GM19372 (cell line): ENCODE measurements at regions not wholly inside any gene's neighbourhood (a gene's known extent, or its start where the extent isn't known, plus 50 kb on each side); places are given as distances from the start of the nearest gene placed in this dataset.
"Not testable (repeated sequence)": the region's sequence is repeated elsewhere in the genome, so short reads cannot be mapped to it uniquely, and the experiment has no call there.

ENCODE experiments used
- ATAC-seq: cut with Tn5 transposase; IDR thresholded peaks from one replicate; pipeline ENCODE4 v1.9.1; 2021; ENCODE audit warnings: mild to moderate bottlenecking, low read depth, moderate library complexity; ENCODE audit not compliant: unreplicated experiment

DNA sequence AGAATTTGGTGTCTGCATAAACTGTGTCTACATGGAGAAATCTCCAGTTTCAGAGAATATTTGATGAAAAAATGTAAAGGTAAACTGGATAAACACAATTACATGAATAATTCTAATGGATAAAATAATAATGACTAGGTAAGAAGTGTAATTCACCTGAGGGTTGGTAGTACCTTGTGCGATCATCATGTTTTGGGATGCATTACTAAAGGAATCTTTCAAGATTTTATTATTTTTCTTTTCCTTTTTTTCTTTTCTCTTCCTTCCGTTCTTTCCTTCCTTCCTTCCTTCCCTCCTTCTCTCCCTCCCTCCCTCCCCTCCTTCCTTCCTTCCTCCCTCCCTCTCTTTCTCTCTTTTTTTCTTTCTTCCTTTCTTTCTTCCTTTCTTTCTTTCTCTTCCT lies 818.7 kb downstream of the LTN1 start:
- ATAC-seq = no peak

DNA sequence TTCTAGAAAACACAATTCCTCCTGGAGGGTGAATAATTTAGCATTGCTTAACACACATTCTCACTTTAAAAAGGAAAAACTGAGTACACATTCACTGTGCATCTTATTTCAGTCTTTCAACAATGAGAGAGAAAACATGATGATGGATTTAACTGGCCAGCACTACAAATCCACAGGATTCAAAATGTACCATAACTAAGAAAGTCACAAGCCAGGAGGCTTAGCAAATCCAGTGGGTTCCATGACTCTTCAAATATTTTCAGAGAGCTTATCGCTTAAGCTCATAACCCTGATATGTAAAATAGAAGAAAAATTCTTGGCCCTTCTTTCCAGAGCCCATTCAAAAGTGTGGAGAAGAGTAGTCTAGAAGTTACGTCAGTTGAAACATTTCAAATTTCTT lies 820.3 kb downstream of the LTN1 start:
- no peak for ATAC-seq

DNA sequence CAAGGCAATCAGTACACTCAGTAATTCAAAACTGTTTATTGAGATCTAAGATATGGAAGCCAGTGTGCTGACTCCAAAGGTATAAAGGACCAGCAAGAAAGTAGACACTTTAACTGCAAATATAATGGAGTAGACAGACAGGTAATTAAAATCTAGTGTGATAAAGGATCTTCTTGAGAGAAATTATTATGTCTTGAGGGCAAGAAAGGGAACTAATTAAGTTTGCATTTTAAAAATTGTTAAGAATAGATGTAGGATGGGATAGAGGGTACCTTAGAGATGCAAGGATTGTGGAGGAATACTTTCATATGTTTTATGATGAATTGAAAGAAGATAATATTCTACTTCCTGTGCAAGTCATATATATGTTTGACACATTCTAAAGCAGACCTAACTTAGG lies 825.3 kb downstream of the LTN1 start:
- ATAC-seq = no peak

DNA sequence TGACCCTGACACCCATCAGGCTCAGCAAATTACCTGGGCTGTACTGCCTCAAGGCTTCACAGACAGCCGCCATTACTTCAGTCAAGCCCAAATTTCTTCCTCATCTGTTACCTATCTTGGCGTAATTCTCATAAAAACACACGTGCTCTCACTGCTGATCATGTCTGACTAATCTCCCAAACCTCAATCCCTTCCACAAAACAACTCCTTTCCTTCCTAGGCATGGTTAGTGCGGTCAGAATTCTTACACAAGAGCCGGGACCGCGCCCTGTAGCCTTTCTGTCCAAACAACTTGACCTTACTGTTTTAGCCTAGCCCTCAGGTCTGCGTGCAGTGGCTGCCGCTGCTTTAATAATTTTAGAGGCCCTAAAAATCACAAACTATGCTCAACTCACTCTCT lies 828.2 kb downstream of the LTN1 start:
- ATAC-seq = not testable (repeated sequence)

DNA sequence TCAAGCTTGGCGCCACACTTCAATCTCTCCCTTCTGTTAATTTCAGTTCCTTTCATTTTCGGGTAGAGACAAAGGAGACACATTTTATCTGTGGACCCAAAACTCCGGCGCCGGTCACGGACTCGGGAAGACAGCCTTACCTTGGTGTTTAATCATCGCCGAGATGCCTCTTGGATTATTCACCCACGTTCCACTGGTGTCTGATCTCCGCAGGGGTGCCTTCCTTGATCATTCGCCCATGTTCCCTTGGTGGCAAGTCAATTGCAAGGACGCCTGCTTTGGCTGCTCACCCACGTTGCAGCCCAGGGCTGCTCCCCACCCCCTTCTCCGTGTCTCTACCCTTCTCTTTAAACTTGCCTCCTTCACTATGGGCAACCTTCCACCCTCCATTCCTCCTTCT lies 830.6 kb downstream of the LTN1 start:
- ATAC-seq = not testable (repeated sequence)

DNA sequence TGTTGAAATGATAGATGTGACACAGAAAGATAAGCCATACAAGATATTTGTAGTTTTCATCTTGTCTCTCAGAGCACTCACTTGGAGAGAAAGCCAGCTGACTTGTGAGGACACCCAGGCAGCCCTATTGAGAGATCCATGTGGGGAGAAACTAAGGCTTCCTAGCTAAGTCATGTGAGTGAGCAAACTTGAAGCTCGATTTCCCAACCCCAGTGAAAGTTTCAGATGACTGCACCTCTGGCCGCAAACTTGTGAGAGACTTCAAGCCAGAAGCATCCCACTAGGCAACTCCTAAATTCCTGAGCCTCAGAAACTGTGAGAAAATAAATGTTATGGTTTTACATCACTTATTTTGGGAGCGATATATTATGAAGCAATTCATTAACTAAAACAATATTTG lies 832.3 kb downstream of the LTN1 start:
- ATAC-seq = no peak

DNA sequence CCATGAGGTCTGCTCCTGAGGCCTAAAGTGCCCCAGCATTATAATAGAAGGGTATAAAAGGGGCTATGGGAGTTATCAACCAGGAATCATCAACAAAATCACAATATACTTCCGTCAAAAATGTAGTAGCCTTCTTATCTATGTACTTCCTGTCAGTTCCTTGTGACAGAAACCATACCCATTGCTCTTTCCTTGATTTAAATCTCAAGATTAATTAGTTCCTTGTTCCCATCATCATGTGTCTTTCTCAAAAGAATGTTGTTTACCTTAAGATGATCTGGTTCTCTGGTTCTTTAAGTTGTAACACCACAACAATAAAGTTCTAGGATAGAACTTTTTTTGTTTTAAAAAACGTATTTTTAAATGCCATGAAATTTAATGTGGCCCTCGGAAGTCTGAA lies 833.3 kb downstream of the LTN1 start:
- ATAC-seq = no peak

DNA sequence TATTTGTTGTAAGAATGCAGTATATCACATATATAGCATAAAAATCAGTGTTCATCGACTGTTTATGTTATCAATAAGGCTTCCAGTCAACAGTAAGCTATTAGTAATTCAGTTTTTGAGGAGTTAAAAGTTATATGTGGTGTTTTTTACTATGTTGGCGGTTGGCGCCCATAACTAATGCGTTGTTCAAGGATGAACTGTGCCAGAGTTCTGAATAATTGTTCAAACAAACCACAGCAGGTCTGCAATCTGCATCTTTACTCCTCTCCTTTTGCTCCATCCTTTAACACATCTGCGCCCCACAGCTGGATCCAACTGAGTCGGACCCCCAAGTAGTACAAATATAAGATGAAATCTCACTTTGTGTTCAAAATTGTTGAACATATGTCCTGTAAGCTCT lies 836.1 kb downstream of the LTN1 start:
- ATAC-seq = no peak

DNA sequence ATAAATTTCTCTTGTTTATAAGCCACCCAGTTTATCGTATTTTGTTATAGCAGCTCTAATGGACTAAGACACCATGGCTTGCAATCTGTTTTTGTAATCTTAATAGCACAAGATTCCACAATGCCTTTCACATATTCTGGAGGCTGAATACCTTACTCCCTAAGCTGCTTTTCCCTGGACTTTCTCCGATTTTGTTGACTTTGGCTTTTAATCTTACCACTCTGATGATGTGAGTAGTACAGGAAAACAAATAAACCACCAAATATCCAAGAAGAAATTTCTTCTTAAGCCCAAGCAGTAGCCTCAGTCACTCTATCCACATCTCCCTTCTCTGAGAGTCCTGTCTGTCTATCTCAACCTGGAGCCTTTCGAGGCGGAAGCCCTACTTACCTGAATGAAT lies 838.6 kb downstream of the LTN1 start:
- no peak for ATAC-seq

DNA sequence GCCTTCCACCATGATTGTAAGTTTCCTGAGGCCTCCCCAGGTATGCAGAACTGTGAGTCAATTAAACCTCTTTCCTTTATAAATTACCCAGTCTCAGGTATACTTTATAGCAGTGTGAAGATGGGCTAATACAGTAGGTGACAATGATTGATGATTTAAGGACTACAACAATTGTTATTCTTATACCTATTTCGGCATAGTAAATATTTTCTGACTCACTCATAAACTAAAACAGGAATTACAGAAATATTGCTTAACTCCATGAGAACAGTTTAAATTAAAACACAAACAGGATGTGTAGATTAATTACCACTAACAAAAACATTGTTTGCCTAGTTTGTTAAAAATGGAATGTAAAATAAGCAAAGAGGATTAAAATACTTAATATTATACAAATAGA lies 839.9 kb downstream of the LTN1 start:
- no peak for ATAC-seq

DNA sequence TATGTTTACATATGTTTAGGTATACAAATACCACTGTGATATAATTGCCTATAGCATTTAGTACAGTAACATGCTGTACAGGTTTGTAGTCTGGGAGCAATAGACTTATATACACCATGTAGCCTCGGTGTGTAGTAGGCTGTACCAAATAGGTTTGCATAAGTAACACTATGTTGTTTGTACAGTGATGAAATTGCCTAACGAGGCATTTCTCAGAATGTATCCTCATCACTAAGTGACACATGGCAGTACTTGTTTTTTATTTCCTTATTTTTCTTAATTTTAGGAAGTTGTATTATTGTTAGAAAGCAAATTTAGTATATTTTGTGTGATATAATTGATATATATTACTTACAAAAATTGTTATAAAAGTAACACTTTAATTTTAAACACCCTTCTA lies 840.9 kb downstream of the LTN1 start:
- ATAC-seq = no peak

DNA sequence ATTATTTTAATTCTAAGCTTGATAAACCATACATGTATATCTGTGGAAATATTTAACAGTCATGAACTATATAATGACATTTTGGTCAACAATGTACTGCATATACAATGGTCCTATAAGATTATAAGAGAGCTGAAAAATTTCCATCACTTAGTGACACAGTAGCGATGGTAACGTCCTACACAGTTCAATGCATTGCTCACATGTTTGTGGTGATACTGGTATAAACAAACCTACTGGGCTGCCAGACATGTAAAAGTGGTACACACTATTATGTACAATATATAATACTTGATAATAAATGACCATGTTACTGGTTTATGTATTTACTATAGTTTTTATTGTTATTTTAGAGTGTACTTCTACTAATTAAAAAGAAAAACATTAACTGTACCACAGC lies 841.9 kb downstream of the LTN1 start:
- no peak for ATAC-seq

DNA sequence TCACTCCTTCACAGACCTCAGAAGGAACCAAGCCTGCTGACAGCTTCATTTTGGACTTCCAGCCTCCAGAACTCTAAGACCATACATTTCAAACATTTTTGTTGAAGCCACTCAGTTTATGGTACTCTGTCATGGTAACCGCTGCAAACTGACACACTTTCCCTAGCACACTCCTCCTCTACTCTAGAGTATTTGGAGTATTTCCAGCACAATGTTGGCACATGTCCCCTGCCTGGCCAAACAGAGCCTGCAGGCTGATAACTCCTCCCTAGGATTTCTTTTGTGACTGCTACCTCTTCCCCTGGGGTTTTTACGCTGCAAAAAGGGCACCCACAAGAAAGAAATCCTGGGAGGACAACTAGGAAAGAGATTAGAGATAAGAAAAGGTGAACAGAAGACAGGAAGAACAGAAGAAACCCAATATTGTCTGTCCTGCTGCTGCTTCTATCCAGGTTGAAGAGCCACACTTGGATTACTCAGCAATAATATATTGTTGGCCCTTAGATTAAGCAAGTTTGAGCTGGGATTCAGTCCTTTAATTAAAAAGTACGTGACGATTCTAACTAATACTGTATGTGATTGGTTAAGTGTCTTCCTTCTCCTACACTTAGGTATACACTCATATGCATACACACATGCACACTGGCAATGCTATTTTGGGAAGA lies 844.1 kb downstream of the LTN1 start:
- ATAC-seq = no peak

DNA sequence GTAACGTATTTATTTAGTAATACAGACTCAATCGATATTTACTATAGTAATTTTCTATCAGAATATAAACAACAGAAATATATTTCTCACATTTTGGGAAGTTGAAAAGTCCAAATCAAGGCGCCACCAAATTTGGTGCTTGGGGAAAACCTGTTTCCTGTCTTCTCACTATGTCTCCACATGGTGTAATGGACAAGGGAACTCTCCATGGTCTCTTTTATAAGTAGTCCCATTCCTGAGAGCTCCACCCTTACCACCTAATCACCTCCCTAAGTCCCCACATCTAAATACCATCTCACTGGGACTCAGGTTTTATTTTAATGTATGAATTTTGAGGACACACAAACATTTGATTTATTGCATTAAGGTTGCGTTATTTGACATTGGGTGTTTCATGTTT lies 848.0 kb downstream of the LTN1 start:
- ATAC-seq = no peak

DNA sequence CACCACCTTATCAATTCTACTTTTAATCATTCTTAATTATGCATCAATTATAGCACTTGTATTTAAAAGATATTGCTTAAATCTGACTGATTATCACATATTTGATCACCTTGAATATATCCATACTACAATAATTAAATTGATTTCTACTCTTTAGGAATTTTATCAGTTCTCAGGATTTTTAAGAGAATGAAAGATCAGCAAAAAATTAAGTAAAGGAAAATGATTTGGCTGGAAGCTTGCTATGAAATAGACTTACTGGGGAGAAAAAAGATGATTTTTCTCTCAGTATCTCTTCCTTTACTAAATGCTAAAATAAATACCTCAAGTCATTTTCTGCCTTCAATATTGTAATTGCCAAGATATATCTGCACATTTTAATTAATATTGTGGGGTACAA lies 848.6 kb downstream of the LTN1 start:
- ATAC-seq = no peak

DNA sequence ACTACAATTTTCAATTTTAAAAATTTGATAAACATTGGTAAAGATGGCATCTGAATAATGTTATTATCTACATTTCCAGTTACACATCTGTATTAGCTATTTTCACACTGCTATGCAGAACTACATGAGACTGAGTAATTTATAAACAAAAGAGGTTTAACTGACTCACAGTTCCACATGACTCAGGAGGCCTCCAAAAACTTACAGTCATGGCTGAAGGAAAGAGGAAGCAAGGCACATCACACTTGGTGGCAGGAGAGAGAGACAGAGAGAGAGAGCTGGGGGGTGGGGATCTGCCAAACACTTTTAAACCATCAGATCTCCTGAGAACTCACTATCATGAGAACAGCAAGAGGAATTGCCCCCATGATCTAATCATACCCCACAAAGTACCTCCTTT lies 850.0 kb downstream of the LTN1 start:
- ATAC-seq = no peak

DNA sequence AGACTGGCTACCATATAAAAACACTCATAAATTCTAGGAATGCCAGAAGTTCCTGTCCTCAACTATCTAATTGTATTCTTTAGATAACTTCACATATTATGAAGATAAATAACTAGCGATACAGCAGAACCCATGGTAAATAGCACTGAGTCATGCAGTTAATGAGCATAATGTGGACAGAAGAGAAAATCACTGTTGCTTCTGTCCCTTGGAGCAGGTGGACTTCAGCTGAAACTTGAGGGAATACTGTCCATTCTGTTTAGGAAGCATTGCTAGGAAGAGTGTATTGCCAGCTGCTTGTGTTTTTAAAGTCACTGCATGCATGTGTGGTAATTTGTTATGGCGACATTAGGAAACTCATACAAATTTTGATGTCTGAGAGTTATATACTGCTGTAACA lies 854.4 kb downstream of the LTN1 start:
- ATAC-seq = no peak

DNA sequence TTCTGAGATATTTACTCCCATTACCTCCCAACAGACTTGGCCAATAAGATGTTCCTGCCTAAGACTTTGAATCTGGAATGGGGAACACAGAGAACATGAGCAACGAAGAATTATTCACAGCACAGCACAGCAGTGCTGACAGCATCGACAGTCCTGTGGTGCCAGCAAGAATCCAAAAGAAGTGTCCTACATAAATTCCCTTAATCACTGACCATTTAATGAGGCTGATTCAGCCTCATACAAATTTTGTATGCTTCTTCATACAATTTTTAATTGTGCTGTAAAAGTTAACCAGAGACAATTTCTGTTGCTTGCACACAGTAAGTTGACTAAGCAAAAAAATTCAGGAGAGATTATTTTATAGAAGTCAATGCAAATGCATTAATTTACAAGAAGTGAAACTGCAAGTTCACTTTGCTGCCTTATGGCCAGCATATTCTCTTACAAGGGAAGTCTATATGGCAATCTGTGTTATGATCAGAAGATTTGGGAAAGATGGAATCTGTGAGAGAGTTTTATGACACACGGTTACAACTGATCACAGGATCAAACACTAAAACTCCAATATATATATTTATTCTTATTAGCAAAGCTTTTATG lies 855.9 kb downstream of the LTN1 start:
- ATAC-seq = no peak

DNA sequence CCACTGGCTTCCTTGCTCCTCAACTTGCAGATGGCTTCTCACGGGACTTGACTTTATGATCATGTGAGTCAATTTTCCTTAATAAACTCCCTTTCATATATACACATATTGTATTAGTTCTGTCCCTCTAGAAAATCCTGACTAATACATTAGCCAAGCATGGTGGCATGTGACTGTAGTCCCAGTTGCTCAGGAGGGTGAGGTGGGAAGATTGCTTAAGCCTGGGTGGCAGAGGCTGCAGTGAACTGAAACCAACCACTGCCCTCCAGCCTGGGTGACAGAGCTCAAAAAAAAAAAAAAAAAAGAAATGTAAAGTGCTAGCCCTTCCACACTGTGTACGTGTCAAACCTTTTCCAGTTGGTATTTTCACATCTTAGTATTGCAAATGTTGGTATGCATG lies 857.0 kb downstream of the LTN1 start:
- no peak for ATAC-seq

DNA sequence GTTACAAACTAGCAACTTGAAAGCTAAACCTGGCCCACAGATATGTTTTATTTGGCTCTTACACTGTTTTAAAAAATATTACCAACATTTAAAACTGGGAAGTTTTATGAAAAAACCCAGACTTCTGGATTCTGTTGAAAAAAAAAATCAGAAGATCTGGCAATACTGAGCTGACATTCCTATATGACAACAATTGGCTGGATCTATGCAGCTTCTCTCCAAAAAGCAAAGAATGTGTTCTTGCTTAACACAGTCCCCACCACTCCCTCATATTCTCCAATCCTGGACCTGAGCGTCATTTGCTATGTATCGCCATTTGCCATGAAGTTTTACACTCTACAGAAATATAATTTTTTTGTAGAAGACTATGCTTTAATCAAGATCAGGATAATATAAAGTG lies 859.6 kb downstream of the LTN1 start:
- no peak for ATAC-seq

DNA sequence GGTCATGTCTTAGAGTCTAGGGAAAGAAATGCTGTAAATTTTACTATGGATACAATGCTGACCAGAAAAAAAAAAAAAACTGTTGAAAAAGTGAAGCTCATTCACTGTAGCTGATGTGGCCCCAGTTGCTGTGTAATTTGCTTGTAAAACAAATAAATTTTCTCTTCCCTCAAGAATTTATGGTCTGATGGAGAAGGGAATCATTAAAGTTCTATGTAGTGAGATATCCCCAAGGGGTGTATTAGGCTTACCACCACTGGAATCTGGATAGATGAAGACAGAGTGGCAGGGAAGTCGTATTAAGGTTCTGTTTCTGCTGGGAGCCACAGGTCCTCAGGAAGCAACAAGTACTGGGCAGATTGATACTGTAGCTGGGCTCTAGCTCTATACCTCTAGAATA lies 860.0 kb downstream of the LTN1 start:
- no peak for ATAC-seq

DNA sequence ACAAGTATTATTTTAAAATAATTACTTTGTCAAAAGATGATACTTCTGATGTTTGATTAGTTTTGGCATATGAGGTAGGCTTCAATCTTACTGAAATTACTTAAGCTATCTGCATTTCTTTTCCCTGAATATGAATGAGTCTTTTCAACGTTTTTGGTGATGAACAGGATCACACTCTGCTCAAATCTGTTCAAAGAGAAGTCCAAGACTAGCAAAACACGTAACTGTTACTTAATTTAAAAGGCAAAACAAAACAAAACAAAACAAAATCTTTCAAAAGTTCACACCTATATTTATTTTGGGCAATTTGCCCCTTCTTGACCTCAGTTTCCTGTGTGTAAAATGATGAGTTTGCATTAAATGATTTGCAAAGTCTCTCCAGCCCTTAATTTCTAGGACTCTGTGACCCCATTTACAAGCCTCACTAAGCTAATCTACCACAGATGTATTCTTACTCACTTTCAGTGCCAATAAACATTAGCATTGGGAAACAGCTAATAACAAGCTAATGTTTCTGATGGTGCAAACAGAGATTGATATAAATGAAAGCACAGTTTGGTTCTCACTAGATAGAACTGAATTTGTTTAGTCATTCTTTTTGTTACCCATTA lies 865.4 kb downstream of the LTN1 start:
- no peak for ATAC-seq
